HEK293T (cell line): ENCODE measurements at regions not wholly inside any gene's neighbourhood (a gene's known extent, or its start where the extent isn't known, plus 50 kb on each side); places are given as distances from the start of the nearest gene placed in this dataset.

ENCODE experiments used
- CTCF ChIA-PET: fragments of 350-600 bp; formaldehyde crosslinking; extraction: SDS; loops from one replicate; lab custom pipeline; 2021; ENCODE audit warnings: antibody characterized with exemption, inconsistent platforms; lab: Yijun Ruan, JAX
- POLR2A ChIA-PET: fragments of 350-600 bp; formaldehyde crosslinking; extraction: SDS; loops from one replicate; lab custom pipeline; 2020; ENCODE audit warnings: antibody characterized with exemption, inconsistent platforms; lab: Yijun Ruan, JAX
- DNase-seq: peaks from one replicate; pipeline ENCODE4 v3.0.0; 2012; ENCODE audit warnings: mixed read lengths; ENCODE audit errors: extremely low spot score
- ARNT ChIP-seq: fragments of 450-650 bp; IDR thresholded peaks from 2 replicates; pipeline ENCODE4 v1.6.1; 2017; ENCODE audit warnings: mild to moderate bottlenecking
- BHLHE40 ChIP-seq: fragments of 450-650 bp; IDR thresholded peaks from 2 replicates; pipeline ENCODE4 v1.6.1; 2016; ENCODE audit warnings: mild to moderate bottlenecking, moderate library complexity, borderline replicate concordance
- CTBP1 ChIP-seq: fragments of 450-650 bp; IDR thresholded peaks from 2 replicates; pipeline ENCODE4 v1.6.1; 2016; ENCODE audit warnings: borderline replicate concordance
- FOXA1 ChIP-seq: fragments of 450-650 bp; IDR thresholded peaks from 2 replicates; pipeline ENCODE4 v1.6.1; 2016; ENCODE audit warnings: mild to moderate bottlenecking
- FOXK2 ChIP-seq: fragments of 450-650 bp; IDR thresholded peaks from 2 replicates; pipeline ENCODE4 v1.6.1; 2016; ENCODE audit warnings: mild to moderate bottlenecking
- FOXM1 ChIP-seq: fragments of 450-650 bp; IDR thresholded peaks from 2 replicates; pipeline ENCODE4 v1.6.1; 2017; ENCODE audit warnings: mild to moderate bottlenecking, borderline replicate concordance
- HDGF ChIP-seq: fragments of 450-650 bp; IDR thresholded peaks from 2 replicates; pipeline ENCODE4 v1.6.1; 2017; ENCODE audit warnings: antibody characterized with exemption, borderline replicate concordance
- L3MBTL2 ChIP-seq: fragments of 450-650 bp; conservative IDR thresholded peaks from 2 replicates; pipeline ENCODE4 v1.6.1; 2016; ENCODE audit warnings: mild to moderate bottlenecking
- LEF1 ChIP-seq: fragments of 450-650 bp; IDR thresholded peaks from 2 replicates; pipeline ENCODE4 v1.6.1; 2017; ENCODE audit warnings: mild to moderate bottlenecking, borderline replicate concordance
- NFRKB ChIP-seq: fragments of 450-650 bp; IDR thresholded peaks from 2 replicates; pipeline ENCODE4 v1.6.1; 2016; ENCODE audit warnings: mild to moderate bottlenecking, moderate library complexity
- PKNOX1 ChIP-seq: fragments of 450-650 bp; IDR thresholded peaks from 2 replicates; pipeline ENCODE4 v1.6.1; 2016
- SP1 ChIP-seq: fragments of 450-650 bp; IDR thresholded peaks from 2 replicates; pipeline ENCODE4 v1.6.1; 2017
- SUZ12 ChIP-seq: fragments of 450-650 bp; IDR thresholded peaks from 2 replicates; pipeline ENCODE4 v1.6.1; 2016; ENCODE audit warnings: mild to moderate bottlenecking
- TARDBP ChIP-seq: fragments of 450-650 bp; IDR thresholded peaks from 2 replicates; pipeline ENCODE4 v1.6.1; 2016
- ZNF384 ChIP-seq: fragments of 450-650 bp; IDR thresholded peaks from 2 replicates; pipeline ENCODE4 v1.6.1; 2016

GRCh38 chr2:234133004-234133403 is 82.5 kb downstream of the SPP2 start:
- TF ChIP-seq CTBP1 (no peak), ZNF384 (no peak), LEF1 (no peak), FOXK2 (no peak), L3MBTL2 (no peak), HDGF (no peak), FOXM1 (no peak), PKNOX1 (no peak), FOXA1 (no peak), TARDBP (no peak), NFRKB (no peak), SP1 (no peak), SUZ12 (no peak), ARNT (no peak)
- no peak for DNase-seq
- POLR2A ChIA-PET = no interaction called here

GRCh38 chr2:234130777-234131181 is 80.3 kb downstream of the SPP2 start:
- no peak for DNase-seq
- CTCF ChIA-PET = no interaction called here
- TF ChIP-seq ZNF384 (no peak), HDGF (no peak), BHLHE40 (no peak)
- POLR2A ChIA-PET = no interaction called here

More at GRCh38 chr2:234133004-234133403, 82.5 kb downstream of the SPP2 start:
- CTCF ChIA-PET = no interaction called here

- ChIA-PET POLR2A (no interaction called here), CTCF (no interaction called here)
- DNase-seq = no peak
- TF ChIP-seq SUZ12 (no peak), NFRKB (no peak), CTBP1 (no peak), ZNF384 (no peak), HDGF (no peak), TARDBP (no peak), PKNOX1 (no peak), BHLHE40 (no peak), FOXA1 (no peak)
Measured at GRCh38 chr2:234128606-234129005, 78.1 kb downstream of the SPP2 start.
